ENCODE measurements at regions not wholly inside any gene's neighbourhood (a gene's known extent, or its start where the extent isn't known, plus 50 kb on each side); places are given as distances from the start of the nearest gene placed in this dataset.

DNA sequence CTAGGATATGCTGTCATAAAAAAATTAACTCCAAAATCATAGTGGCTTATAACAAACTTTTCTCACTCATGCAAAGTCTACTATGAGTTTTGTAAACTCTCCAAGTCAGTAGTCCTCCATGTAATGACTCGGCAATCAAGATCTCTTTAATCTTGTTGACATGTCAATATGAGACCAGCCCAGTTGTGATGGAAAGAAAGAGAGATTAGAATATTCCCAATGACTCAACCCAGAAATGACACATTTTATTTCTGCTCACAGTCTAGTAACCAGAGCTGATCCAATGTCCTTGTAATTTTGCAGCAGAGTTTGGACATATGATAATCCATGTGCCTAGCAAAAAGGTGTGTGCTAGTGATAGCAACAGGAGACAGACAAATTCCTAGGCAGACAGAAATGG is 112.6 kb upstream of the CNTN1 start:
- Histone ChIP-seq H3K36me3 (no peaks in the 10 kb centered on the region), H3K27me3 (no peaks in the 10 kb centered on the region), H3K4me1 (no peaks in the 10 kb centered on the region), H3K27ac (no peak overlapping the region), H3K4me3 (no peak overlapping the region), H3K9me3 (no peaks in the 10 kb centered on the region)
- intact Hi-C loops (cut with DNase I) = no loop called here
- TF ChIP-seq, protein P1, sequence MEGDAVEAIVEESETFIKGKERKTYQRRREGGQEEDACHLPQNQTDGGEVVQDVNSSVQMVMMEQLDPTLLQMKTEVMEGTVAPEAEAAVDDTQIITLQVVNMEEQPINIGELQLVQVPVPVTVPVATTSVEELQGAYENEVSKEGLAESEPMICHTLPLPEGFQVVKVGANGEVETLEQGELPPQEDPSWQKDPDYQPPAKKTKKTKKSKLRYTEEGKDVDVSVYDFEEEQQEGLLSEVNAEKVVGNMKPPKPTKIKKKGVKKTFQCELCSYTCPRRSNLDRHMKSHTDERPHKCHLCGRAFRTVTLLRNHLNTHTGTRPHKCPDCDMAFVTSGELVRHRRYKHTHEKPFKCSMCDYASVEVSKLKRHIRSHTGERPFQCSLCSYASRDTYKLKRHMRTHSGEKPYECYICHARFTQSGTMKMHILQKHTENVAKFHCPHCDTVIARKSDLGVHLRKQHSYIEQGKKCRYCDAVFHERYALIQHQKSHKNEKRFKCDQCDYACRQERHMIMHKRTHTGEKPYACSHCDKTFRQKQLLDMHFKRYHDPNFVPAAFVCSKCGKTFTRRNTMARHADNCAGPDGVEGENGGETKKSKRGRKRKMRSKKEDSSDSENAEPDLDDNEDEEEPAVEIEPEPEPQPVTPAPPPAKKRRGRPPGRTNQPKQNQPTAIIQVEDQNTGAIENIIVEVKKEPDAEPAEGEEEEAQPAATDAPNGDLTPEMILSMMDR (IDR thresholded peaks at IDR 0.05) = no peak
- DNase-seq = no peak
- ATAC-seq = no peak

DNA sequence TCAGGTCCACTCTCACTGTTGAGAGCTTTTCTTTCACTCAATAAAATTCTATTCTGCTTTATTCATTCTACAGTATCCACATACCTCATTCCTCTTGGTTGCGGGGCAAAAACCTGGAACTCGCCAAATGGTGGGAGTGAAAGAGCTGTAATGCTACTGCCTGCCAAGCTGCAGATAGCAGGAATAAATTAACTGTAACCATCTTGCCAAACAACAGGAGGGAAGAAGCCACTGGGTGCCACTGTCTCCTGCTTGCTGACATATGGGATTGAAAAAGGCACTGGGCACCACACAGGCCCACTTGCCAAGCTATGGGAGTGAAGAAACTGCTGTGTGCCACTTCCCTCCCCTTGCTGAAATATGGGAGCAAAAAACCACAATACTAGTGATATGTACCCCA is 111.9 kb upstream of the CNTN1 start:
- ATAC-seq (no peak), DNase-seq (no peak)
- no peaks in the 10 kb centered on the region for H3K36me3 ChIP-seq
- intact Hi-C loops (cut with DNase I) = no loop called here
- no peaks in the 10 kb centered on the region for H3K27me3 ChIP-seq
- H3K27ac ChIP-seq = no peak overlapping the region
- H3K9me3 ChIP-seq = no peaks in the 10 kb centered on the region
- no peaks in the 10 kb centered on the region for H3K4me1 ChIP-seq
- TF ChIP-seq, protein P1 (IDR thresholded peaks at IDR 0.05) = no peak
- no peak overlapping the region for H3K4me3 ChIP-seq

- intact Hi-C loops (cut with DNase I) = no loop called here
- TF ChIP-seq, protein P1 (IDR thresholded peaks at IDR 0.05) = no peak
- no peak overlapping the region for H3K27ac ChIP-seq
- no peaks in the 10 kb centered on the region for H3K27me3 ChIP-seq
- no peak overlapping the region for H3K4me3 ChIP-seq
- no peaks in the 10 kb centered on the region for H3K9me3 ChIP-seq
- DNase-seq (no peak), ATAC-seq (no peak)
- H3K36me3 ChIP-seq = no peaks in the 10 kb centered on the region
- H3K4me1 ChIP-seq = no peaks in the 10 kb centered on the region
Observed at GRCh38 chr12:40581889-40582288, 110.3 kb upstream of the CNTN1 start.

DNA sequence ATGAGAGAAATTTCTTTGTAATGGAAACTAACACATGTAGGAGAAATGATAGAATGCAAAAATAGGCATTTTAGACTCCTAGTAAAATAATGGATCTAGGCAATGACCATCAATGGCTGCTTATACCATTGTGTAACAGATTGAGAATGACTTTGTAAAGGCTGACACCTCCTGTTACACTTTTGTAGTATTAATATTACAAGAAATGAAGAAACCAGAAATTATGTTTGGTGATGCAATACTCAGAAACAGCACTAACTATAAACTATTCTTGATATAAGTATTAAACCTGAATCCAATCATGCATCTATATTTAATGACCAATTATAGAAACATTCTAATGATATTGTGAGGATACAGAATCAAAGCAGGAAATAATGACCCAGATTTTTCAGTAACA is 108.5 kb upstream of the CNTN1 start:
- intact Hi-C loops (cut with DNase I) = no loop called here
- DNase-seq (no peak), ATAC-seq (no peak)
- H3K27me3 ChIP-seq = no peaks in the 10 kb centered on the region
- H3K36me3 ChIP-seq = no peaks in the 10 kb centered on the region
- H3K4me1 ChIP-seq = no peaks in the 10 kb centered on the region
- no peak overlapping the region for H3K4me3 ChIP-seq
- TF ChIP-seq, protein P1 (IDR thresholded peaks at IDR 0.05) = no peak
- H3K9me3 ChIP-seq = no peaks in the 10 kb centered on the region
- no peak overlapping the region for H3K27ac ChIP-seq

GRCh38 chr12:40584763-40585162 is 107.5 kb upstream of the CNTN1 start:
- Histone ChIP-seq H3K27me3 (no peaks in the 10 kb centered on the region), H3K27ac (no peak overlapping the region), H3K36me3 (no peaks in the 10 kb centered on the region), H3K4me3 (no peak overlapping the region), H3K9me3 (no peaks in the 10 kb centered on the region), H3K4me1 (no peaks in the 10 kb centered on the region)
- intact Hi-C loops (cut with DNase I) = no loop called here
- TF ChIP-seq, protein P1 (IDR thresholded peaks at IDR 0.05) = no peak
- ATAC-seq (no peak), DNase-seq (no peak)

DNA sequence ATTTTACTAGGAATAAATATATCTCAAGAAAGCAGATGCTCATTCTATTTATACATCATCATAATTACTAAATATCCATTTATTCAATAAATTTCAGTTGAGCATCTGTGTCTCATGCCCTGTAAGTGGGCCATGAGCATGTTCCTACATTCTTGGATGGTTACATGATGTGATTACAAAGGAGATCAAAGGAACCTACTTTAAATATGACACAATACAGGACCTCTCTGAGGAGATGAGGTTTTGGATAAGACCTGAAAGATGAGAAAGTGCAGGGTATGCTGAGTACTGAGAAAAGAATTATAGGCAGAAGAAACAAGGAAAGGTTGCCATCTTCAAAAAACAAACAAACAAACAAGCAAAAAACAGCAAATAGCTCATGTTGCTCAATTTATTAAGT is 105.4 kb upstream of the CNTN1 start:
- Histone ChIP-seq H3K36me3 (no peaks in the 10 kb centered on the region), H3K9me3 (no peaks in the 10 kb centered on the region), H3K4me3 (no peak overlapping the region), H3K27ac (no peak overlapping the region), H3K27me3 (no peaks in the 10 kb centered on the region), H3K4me1 (no peaks in the 10 kb centered on the region)
- TF ChIP-seq, protein P1 (IDR thresholded peaks at IDR 0.05) = no peak
- intact Hi-C loops (cut with DNase I) = no loop called here
- ATAC-seq = no peak
- no peak for DNase-seq
